HK-2 (cell line): ENCODE measurements at regions not wholly inside any gene's neighbourhood (a gene's known extent, or its start where the extent isn't known, plus 50 kb on each side); places are given as distances from the start of the nearest gene placed in this dataset.

Source experiments
- DNase-seq: peaks from one replicate; pipeline ENCODE4 v3.0.0-alpha.2; 2018; ENCODE audit not compliant: unreplicated experiment

GRCh38 chr9:26742828-26743476, 149.7 kb downstream of the CAAP1 start:
- DNase-seq = no peak

DNA sequence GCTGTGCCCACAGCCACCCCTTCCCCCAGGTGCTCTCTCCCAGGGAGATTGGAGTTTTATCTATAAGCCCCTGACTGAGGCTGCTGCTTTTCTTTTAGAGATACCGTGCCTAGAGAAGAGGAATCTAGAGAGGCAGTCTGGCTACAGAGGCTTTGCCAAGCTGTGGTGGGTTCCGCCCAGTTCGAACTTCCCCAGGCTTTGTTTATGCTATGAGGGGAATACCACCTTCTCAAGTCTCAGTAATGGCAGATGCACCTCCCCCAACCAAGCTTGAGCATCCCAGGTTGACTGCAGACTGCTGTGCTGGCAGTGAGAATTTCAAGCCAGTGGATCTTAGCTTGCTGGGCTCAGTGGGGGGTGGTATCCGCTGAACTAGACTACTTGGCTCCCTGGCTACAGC, 157.4 kb downstream of the CAAP1 start:
- DNase-seq = no peak

DNA sequence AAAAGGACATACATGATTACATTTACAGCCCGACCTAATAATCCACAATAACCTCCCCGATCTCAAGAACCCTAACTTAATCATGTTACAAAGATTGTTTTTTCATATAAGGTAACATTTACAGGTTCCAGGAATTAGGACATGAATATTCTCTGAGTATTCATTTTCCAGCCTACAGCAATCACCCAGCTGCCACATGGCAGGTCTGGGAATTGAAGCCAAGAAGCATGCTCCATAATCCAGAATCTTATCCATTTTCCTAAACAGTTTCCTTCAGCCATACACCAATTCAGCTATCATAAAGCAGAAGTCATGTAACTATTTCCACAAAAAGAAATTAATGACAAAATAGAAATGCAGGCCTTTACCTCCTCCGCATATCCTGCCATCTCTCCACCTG, 163.4 kb downstream of the CAAP1 start:
- DNase-seq = no peak

- DNase-seq = no peak
Observed at GRCh38 chr9:26727471-26727870, 165.1 kb downstream of the CAAP1 start.

DNA sequence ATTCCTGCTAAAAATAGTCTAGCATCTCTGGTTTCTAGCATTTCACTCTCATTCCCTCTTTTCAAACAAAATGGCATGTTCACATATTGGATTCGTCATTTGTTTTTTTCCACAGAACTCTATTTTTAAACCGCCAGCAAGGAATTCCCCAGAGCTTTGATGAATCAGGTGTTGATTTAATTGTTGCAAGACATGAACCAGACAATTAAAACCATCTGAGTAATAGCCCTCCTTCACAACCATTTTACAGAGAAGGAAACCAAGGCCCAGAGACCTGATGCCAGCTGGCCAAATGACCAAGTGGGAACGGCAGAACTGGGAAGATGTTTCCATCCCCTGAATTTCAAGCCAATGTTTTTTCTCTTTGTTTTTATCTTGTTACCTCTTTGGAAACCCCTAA, 167.0 kb downstream of the CAAP1 start:
- no peak for DNase-seq

DNA sequence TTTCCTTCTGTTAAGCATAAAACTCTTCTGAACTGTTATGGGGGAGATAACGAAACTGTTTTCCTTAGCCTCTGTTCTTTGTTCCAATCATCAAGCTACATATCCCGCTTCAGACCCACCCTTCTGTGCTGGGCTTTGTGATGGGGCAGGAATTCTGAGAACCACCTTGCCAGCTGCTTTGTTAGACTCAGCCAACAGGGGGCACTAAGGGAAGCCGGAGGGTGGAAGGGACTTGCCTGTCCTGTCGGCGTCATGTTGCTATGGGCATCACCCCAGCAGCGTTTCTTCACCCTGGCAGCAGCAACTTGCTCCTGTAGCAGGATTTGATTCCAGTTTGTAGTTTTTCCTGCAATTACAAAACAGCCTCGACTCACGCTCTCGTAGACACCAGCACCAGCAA, 169.1 kb downstream of the CAAP1 start:
- no peak for DNase-seq

DNA sequence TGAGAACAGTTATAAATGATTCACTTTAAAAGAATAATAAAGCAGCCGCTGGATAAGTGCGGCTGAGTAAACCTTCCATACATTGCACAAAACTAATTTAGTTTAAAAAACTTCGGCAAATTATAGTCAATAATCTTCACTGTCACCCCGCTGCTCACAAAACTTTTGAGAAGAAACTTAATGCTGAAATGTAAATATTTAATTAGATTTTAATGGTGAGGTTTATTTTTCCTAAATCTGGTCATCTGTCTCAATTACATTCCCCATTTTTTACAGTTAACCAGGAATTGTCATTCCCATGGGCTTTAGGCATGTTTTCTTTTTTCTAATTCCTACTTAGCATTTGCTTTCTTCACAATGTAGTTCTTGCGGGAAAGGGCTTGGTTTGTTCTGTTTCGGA, 169.8 kb downstream of the CAAP1 start:
- DNase-seq = no peak

GRCh38 chr9:26710008-26710407, 182.6 kb downstream of the CAAP1 start:
- no peak for DNase-seq

GRCh38 chr9:26706223-26706622, 186.4 kb downstream of the CAAP1 start:
- DNase-seq = no peak

GRCh38 chr9:26695298-26695622, 197.3 kb downstream of the CAAP1 start:
- no peak for DNase-seq

GRCh38 chr9:26694381-26695297, 198.0 kb downstream of the CAAP1 start:
- no peak for DNase-seq

DNA sequence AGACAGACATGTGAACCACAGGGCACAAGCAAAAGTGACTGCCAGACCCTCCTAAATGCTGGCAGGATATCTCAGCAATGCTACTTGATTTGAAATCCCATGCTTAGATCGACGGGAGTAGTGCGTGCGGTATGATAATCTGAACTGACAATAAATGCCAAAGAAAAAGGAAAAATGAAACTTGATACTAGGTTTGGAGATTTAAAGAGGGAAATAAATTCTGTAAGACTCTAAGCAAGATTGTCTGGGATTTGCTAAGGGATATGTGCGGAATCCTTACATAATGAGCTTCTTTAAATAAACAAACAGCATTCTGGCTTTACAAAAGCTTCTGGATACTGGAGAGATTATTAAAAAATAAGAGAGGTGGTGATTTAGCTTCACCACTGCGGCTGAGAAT, 203.6 kb downstream of the CAAP1 start:
- DNase-seq = no peak

DNA sequence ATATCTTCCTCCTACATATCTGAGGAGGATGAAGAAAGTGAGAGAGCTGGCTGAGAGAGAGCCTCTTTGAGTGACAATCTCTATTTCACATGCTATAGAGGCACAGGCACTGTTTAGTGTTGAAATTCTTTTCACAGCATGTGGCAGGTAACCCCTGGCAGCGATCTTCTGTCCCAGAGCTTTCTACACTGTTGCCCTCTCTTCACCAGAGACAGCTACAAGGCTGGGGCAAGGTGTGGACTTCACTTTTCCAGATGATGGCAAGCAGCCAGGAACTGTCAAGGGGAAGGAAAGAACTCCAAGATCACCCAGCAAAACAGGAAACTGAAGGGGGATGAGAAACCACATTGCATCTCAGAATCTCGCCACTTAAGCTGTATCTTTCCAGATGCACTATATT, 205.2 kb downstream of the CAAP1 start:
- DNase-seq = no peak

DNA sequence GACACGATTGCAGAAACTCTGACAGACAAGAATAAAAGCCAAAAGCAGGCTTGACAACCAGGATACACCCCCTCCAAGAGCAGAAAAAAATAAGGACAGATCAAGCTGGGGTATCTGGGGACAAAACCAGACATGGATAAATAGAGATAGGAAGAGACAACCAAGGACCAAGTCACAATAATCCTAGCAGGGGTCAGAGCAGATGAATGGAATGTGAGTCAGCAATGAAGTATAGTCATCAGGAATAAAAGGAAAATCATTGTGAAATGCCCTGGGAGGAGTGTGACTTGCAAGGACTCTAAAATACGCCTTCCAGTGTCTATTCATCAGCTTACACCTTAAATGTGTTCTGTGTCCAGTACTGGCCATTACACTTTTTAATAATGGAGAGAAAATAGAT, 206.8 kb downstream of the CAAP1 start:
- no peak for DNase-seq

DNA sequence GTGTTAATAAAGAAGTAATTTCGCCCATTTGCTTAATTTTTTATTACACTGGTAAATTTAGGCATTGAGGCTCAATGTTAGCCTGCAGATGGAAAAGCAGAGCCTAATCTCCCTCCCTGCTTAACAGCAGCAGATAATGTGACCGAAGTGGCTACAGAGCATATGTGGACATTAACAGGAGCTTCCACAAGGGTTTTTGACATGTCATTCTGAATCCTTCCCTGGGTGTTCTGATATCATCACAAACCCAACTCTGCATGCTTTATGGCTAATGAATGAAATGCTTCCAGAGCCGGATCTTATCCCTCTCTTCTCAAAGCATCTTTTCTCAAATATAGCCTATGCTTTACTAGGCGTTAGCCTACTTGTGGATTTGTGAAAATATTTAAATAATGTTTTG, 208.6 kb downstream of the CAAP1 start:
- no peak for DNase-seq

DNA sequence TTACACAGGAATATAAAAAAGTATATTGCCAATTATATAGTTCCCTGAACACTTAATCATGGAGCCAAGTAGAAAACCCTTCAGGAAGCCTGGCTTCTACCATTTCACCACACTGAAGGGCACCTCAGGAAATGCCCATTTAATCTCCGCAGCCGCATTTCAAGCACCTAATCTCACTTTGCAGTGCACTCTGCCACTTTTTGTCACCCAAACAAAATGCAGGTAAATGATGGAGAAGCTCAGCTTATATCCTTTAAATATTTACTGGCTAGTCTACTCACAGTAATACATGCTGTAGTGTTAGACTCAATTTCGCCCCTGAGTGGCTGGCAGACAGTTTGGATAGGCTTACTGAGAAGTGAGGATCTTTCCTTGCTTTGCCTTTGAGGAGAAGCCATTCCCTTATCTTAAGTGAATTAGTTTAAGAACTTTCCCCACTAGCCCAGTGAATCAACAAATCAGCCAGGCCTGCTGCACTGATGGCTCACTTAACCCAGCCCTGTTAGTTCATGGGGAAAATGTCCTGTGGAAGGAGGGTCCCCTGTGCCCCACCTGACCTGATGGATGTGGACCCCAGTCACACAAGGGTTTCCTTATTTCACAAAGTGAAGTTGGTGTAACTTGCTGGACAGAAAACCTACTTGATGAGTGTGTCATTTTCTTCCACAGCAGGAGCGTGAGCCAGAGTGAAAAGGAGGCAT, 209.7 kb downstream of the CAAP1 start:
- DNase-seq = no peak

DNA sequence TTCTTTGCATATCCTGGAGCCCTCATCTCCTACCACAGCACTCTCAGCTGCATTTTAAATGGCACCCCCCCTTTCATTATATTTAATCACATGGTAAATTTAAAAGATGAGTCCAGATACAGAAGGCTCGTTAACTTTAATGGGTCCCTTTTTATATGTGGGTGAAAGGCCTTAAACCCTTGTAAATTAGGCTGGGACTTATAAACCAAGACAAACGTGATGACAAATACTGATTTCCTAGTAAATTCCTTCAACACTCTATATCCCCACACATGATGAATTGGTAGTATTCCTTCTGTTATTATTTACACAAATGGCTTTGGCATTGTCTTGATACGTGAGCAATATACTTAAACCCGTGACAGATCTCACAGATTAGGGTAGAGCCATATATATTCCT, 210.6 kb downstream of the CAAP1 start:
- DNase-seq = no peak

DNA sequence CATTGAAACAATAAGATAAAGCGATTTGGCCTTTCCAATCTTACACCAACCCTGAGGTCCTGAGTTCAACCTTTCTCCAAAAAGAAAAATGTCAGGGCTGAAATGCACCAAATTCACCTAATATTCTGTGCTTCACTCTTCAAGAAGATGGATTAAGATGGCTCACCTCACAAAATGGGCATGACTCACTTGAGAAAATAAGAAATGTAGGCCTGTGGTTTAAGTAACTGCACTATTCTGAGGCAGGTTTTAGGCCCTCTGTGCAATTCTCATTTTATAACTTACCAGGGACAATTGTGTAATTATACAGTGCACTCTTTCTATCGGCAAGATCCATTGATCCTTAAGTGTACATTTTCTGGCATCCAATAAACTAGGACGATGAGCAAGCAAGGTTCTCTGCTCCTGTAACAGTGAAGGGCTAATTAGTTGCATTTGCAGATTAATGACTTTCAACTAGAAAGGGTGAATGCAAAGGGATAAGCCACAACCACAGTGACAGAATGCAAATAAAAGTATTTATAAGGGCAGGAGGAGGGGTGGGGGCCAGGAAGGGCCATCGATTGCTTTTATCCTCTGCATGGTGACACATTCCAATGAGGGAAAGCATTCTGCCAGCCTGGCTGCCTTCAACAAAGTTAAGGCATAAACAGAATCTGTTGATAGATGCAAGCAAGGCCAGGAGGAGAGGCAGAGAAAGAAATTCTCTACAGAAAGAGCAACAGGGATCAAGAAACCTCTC, 214.5 kb downstream of the CAAP1 start:
- DNase-seq = no peak

- DNase-seq = no peak
Observed at GRCh38 chr9:26675035-26675434, 217.6 kb downstream of the CAAP1 start.

DNA sequence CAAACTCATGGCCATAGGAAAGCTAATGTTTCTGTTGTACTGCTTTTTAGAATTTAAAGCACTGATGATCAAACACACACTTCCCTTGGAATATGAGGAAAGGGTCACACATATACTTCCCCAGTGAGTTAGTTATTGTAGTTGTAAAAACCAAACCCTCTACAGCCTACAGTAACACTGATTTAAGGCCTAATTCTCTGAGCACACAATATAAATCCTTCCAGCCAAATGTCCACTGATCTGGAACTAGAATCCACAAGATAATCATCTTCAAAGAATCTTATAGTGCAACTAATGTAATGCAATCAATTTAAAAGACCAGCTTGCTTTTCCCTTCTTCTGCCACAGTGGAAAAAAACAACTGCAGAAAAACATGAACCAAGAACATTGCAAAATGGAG, 219.3 kb downstream of the CAAP1 start:
- no peak for DNase-seq

GRCh38 chr9:26669701-26670670, 222.6 kb downstream of the CAAP1 start:
- no peak for DNase-seq
